ENCODE measurements at regions not wholly inside any gene's neighbourhood (a gene's known extent, or its start where the extent isn't known, plus 50 kb on each side); places are given as distances from the start of the nearest gene placed in this dataset. TPM values are rescaled to one million over a fixed set of nuclear protein-coding genes. Genes with fewer than 3 reads are reported as not detected.
"Not testable (repeated sequence)": the region's sequence is repeated elsewhere in the genome, so short reads cannot be mapped to it uniquely, and the experiment has no call there.

- H3K4me3 Mint-ChIP-seq; H3K36me3 ChIP-seq (replicated peaks in 1 of 2; ENCODE audit: control insufficient read depth in 1 of 2, insufficient read depth in 2 of 2, low read length in 2 of 2); H3K4me3 ChIP-seq (replicated peaks in 1 of 3; ENCODE audit: low read depth in 2 of 3, low read length in 3 of 3); H3K79me2 ChIP-seq (ENCODE audit: insufficient read depth, low read length); H3K27me3 Mint-ChIP-seq (ENCODE audit: low read depth in 3 of 3); H4K20me1 ChIP-seq (ENCODE audit: insufficient read depth, low read length); H2AFZ ChIP-seq (ENCODE audit: insufficient read depth, low read depth, low read length, poor library complexity, severe bottlenecking); intact Hi-C loops (cut with micrococcal nuclease); H3K4me2 ChIP-seq (replicated peaks; ENCODE audit: extremely low read depth, low read length, poor library complexity, severe bottlenecking); H3K4me1 ChIP-seq (ENCODE audit: control insufficient read depth in 1 of 2, insufficient read depth in 2 of 2, low read length in 2 of 2); H3K27ac ChIP-seq (ENCODE audit: low read depth in 1 of 2, low read length in 2 of 2); DNase-seq; H3K27me3 ChIP-seq (ENCODE audit: control insufficient read depth in 2 of 2, insufficient read depth in 2 of 2, low read length in 2 of 2); H3K27ac Mint-ChIP-seq; H3K9ac ChIP-seq (ENCODE audit: insufficient read depth, low read length, poor library complexity, severe bottlenecking); H3K36me3 Mint-ChIP-seq; H3K4me1 Mint-ChIP-seq: not testable (repeated sequence)
- H3K9me3 Mint-ChIP-seq, result peaks cover 6 to 17% (median 12%) of the 10 kb centered on the region in 7 donors
- no CpG with 5 or more reads among the region's 2 CpGs for WGBS (ENCODE audit: insufficient coverage)
- H3K9me3 ChIP-seq (replicated peaks in 1 of 2; ENCODE audit: control insufficient read depth in 1 of 2, insufficient read depth in 1 of 2, low read length in 2 of 2), result peaks cover 0 to 24% of the 10 kb centered on the region in 2 donors
Observed at GRCh38 chr22:15924820-15925219, 235.0 kb downstream of the POTEH start.

GRCh38 chr22:15927172-15927571 lies 237.3 kb downstream of the POTEH start:
- H3K4me3 ChIP-seq (replicated peaks in 1 of 3; ENCODE audit: low read depth in 2 of 3, low read length in 3 of 3); H3K27ac Mint-ChIP-seq; H3K27me3 ChIP-seq (ENCODE audit: control insufficient read depth in 2 of 2, insufficient read depth in 2 of 2, low read length in 2 of 2); H3K27ac ChIP-seq (ENCODE audit: low read depth in 1 of 2, low read length in 2 of 2); H3K9me3 Mint-ChIP-seq; H3K4me1 ChIP-seq (ENCODE audit: control insufficient read depth in 1 of 2, insufficient read depth in 2 of 2, low read length in 2 of 2); H3K36me3 Mint-ChIP-seq; H3K79me2 ChIP-seq (ENCODE audit: insufficient read depth, low read length); DNase-seq; H3K36me3 ChIP-seq (replicated peaks in 1 of 2; ENCODE audit: control insufficient read depth in 1 of 2, insufficient read depth in 2 of 2, low read length in 2 of 2); H2AFZ ChIP-seq (ENCODE audit: insufficient read depth, low read depth, low read length, poor library complexity, severe bottlenecking); H3K4me3 Mint-ChIP-seq; H3K4me1 Mint-ChIP-seq; H3K9ac ChIP-seq (ENCODE audit: insufficient read depth, low read length, poor library complexity, severe bottlenecking); H4K20me1 ChIP-seq (ENCODE audit: insufficient read depth, low read length); H3K27me3 Mint-ChIP-seq (ENCODE audit: low read depth in 3 of 3); H3K4me2 ChIP-seq (replicated peaks; ENCODE audit: extremely low read depth, low read length, poor library complexity, severe bottlenecking); intact Hi-C loops (cut with micrococcal nuclease): not testable (repeated sequence)
- WGBS (ENCODE audit: insufficient coverage), result no CpG with 5 or more reads among the region's 5 CpGs
- peaks cover 0 to 17% of the 10 kb centered on the region in 2 donors for H3K9me3 ChIP-seq (replicated peaks in 1 of 2; ENCODE audit: control insufficient read depth in 1 of 2, insufficient read depth in 1 of 2, low read length in 2 of 2)

Small RNAs in the stretch of these regions (small RNA-seq; reads per million reads assigned to genes)
- not detected for gene AP000522.1 (ENCODE audit: insufficient read length, low read depth)
